RWPE1 (cell line): ENCODE measurements at regions not wholly inside any gene's neighbourhood (a gene's known extent, or its start where the extent isn't known, plus 50 kb on each side); places are given as distances from the start of the nearest gene placed in this dataset.
"Not testable (repeated sequence)": the region's sequence is repeated elsewhere in the genome, so short reads cannot be mapped to it uniquely, and the experiment has no call there.

Source experiments
- CTCF ChIA-PET: fragments of 350-600 bp; sonication (Branson Sonifier 250); formaldehyde crosslinking; extraction: SDS; loops from one replicate; lab custom pipeline; 2021; lab: Yijun Ruan, JAX
- POLR2A ChIA-PET: fragments of 400-600 bp; formaldehyde crosslinking; extraction: SDS; loops from one replicate; lab custom pipeline; 2020; ENCODE audit warnings: antibody characterized with exemption; ENCODE audit not compliant: low non-redundant PET; lab: Yijun Ruan, JAX
- DNase-seq: peaks from one replicate; pipeline ENCODE4 v3.0.0; 2012; ENCODE audit warnings: low spot score
- H3K27ac ChIP-seq: fragments of 450-650 bp; 2 replicates; pipeline ENCODE4 v1.5.1; 2017
- CTCF ChIP-seq: fragments of 450-650 bp; conservative IDR thresholded peaks from 2 replicates; pipeline ENCODE4 v1.5.1; 2017; ENCODE audit warnings: low read depth, mild to moderate bottlenecking

- no peak for DNase-seq
- CTCF ChIA-PET, result no interaction called here
- POLR2A ChIA-PET, result no interaction called here
- no peak overlapping the region for H3K27ac ChIP-seq
- no peak for TF ChIP-seq CTCF
Observed at GRCh38 chrX:87975365-87975764, 457.8 kb downstream of the KLHL4 start.

GRCh38 chrX:88007873-88008272, 490.3 kb downstream of the KLHL4 start:
- DNase-seq, POLR2A ChIA-PET, CTCF ChIA-PET, H3K27ac ChIP-seq: not testable (repeated sequence)

GRCh38 chrX:88024022-88024421, 506.4 kb downstream of the KLHL4 start:
- POLR2A ChIA-PET, result no interaction called here
- TF ChIP-seq CTCF, result no peak
- no peak overlapping the region for H3K27ac ChIP-seq

GRCh38 chrX:88072339-88073030, 554.9 kb downstream of the KLHL4 start:
- H3K27ac ChIP-seq, result no peak overlapping the region
- POLR2A ChIA-PET, result no interaction called here
- CTCF ChIA-PET, result interaction anchor here (0.6 kb wide), 1 partner anchor 35 kb away, joined by 3 read pairs; no protein-coding TSS in a partner anchor
- no peak for DNase-seq
- no peak for TF ChIP-seq CTCF

More at GRCh38 chrX:88024022-88024421, 506.4 kb downstream of the KLHL4 start:
- CTCF ChIA-PET, result no interaction called here
- no peak for DNase-seq

- no peak overlapping the region for H3K27ac ChIP-seq
- TF ChIP-seq CTCF, result no peak
- DNase-seq, result no peak
- POLR2A ChIA-PET, result no interaction called here
- CTCF ChIA-PET, result interaction anchor here (0.7 kb wide), 1 partner anchor 171 kb away, joined by 6 read pairs; no protein-coding TSS in a partner anchor
Observed at GRCh38 chrX:88101968-88102367, 584.4 kb downstream of the KLHL4 start.

GRCh38 chrX:88135735-88136134, 611.3 kb upstream of the CPXCR1 start:
- CTCF ChIA-PET, result no interaction called here
- DNase-seq, result peak; percentile 1
- 0 out of 2 replicates have a peak, but pooled peaks have one; percentile 12 for TF ChIP-seq CTCF
- POLR2A ChIA-PET, result no interaction called here
- H3K27ac ChIP-seq, result no peak overlapping the region

GRCh38 chrX:88136328-88136727, 610.7 kb upstream of the CPXCR1 start:
- no peak for TF ChIP-seq CTCF
- no peak for DNase-seq
- POLR2A ChIA-PET, result no interaction called here
- no peak overlapping the region for H3K27ac ChIP-seq
- CTCF ChIA-PET, result no interaction called here
